GM12873 (cell line): ENCODE measurements at regions not wholly inside any gene's neighbourhood (a gene's known extent, or its start where the extent isn't known, plus 50 kb on each side); places are given as distances from the start of the nearest gene placed in this dataset.

Experiments used
- CTCF ChIP-seq: IDR thresholded peaks from 2 replicates; pipeline ENCODE4 v1.5.1; 2012; ENCODE audit warnings: low read depth, mild to moderate bottlenecking, moderate library complexity, low read length, control low read depth; ENCODE audit not compliant: insufficient read depth; ENCODE audit errors: missing control alignments

GRCh38 chr2:228728961-228729360 is 542.1 kb downstream of the PID1 start:
- TF ChIP-seq CTCF = no peak

GRCh38 chr2:228725031-228725430 is 543.5 kb upstream of the SPHKAP start:
- TF ChIP-seq CTCF = no peak

GRCh38 chr2:228723599-228723998 is 542.1 kb upstream of the SPHKAP start:
- no peak for TF ChIP-seq CTCF

- TF ChIP-seq CTCF = no peak
These were observed 540.8 kb upstream of the SPHKAP start for GRCh38 chr2:228722311-228722710.

- TF ChIP-seq CTCF = no peak
These were observed 539.4 kb upstream of the SPHKAP start for GRCh38 chr2:228720895-228721294.

GRCh38 chr2:228709788-228710371 is 528.4 kb upstream of the SPHKAP start:
- no peak for TF ChIP-seq CTCF

- no peak for TF ChIP-seq CTCF
These were observed 526.4 kb upstream of the SPHKAP start for GRCh38 chr2:228707846-228708245.
